Naive B cell (primary cell): ENCODE measurements at regions not wholly inside any gene's neighbourhood (a gene's known extent, or its start where the extent isn't known, plus 50 kb on each side); places are given as distances from the start of the nearest gene placed in this dataset.

Experiments used
- ATAC-seq, 2 donors: fragments of 150-1000 bp; cut with Tn5 transposase; 2 replicates each; pipeline ENCODE4 v1.10.0; 2021; ENCODE audit warnings: low read depth in 2 of 2, mild to moderate bottlenecking in 2 of 2, moderate library complexity in 2 of 2
- DNase-seq: peaks from one replicate; pipeline ENCODE4 v3.0.0; 2022
- H3K27ac Mint-ChIP-seq, 6 donors: one replicate each; pipeline ENCODE4 v1.8.0; 2020 to 2022; ENCODE audit warnings: mild to moderate bottlenecking in 6 of 6, mixed read lengths in 6 of 6, moderate library complexity in 5 of 6, inconsistent platforms in 2 of 6
- H3K27me3 Mint-ChIP-seq, 3 donors: one replicate each; pipeline ENCODE4 v1.8.0; 2021 to 2022; ENCODE audit warnings: mixed read lengths in 3 of 3, mild to moderate bottlenecking in 1 of 3
- H3K36me3 Mint-ChIP-seq, 2 donors: one replicate each; pipeline ENCODE4 v1.8.0; 2020 to 2022; ENCODE audit warnings: mixed read lengths in 2 of 2, inconsistent platforms in 1 of 2, mild to moderate bottlenecking in 1 of 2
- H3K4me1 Mint-ChIP-seq, 3 donors: one replicate each; pipeline ENCODE4 v1.8.0; 2020 to 2022; ENCODE audit warnings: mixed read lengths in 3 of 3, inconsistent platforms in 1 of 3, mild to moderate bottlenecking in 1 of 3, moderate library complexity in 1 of 3
- H3K4me3 Mint-ChIP-seq, 8 donors: one replicate each; pipeline ENCODE4 v1.8.0; 2020 to 2022; ENCODE audit warnings: mild to moderate bottlenecking in 8 of 8, mixed read lengths in 8 of 8, moderate library complexity in 8 of 8, inconsistent platforms in 2 of 8
- H3K9me3 Mint-ChIP-seq, 7 donors: one replicate each; pipeline ENCODE4 v1.8.0; 2020 to 2022; ENCODE audit warnings: mixed read lengths in 7 of 7, mild to moderate bottlenecking in 5 of 7, inconsistent platforms in 2 of 7, moderate library complexity in 1 of 7

- ATAC-seq: no peak
- Mint-ChIP-seq H3K36me3 (no peaks in the 10 kb centered on the region), H3K27ac (peak overlapping the region in 1 of 6 donors; percentile 56), H3K9me3 (peaks cover 0 to 7% (median 0%) of the 10 kb centered on the region in 7 donors), H3K4me1 (peaks cover 40 to 54% (median 48%) of the 10 kb centered on the region in 3 donors), H3K4me3 (no peak overlapping the region), H3K27me3 (no peaks in the 10 kb centered on the region)
- no peak for DNase-seq
These were observed 73.7 kb upstream of the ACAN start for GRCh38 chr15:88729581-88729980.

GRCh38 chr15:88730751-88731150 lies 72.5 kb upstream of the ACAN start:
- Mint-ChIP-seq H3K4me1 (peaks cover 28 to 42% (median 36%) of the 10 kb centered on the region in 3 donors), H3K4me3 (no peak overlapping the region), H3K27me3 (peaks cover 3 to 5% (median 4%) of the 10 kb centered on the region in 3 donors), H3K36me3 (no peaks in the 10 kb centered on the region), H3K9me3 (peaks cover 0 to 7% (median 0%) of the 10 kb centered on the region in 7 donors), H3K27ac (peak overlapping the region in 2 of 6 donors; percentile 9 to 56)
- ATAC-seq: no peak
- no peak for DNase-seq

GRCh38 chr15:88735212-88735611 lies 68.0 kb upstream of the ACAN start:
- ATAC-seq: no peak
- Mint-ChIP-seq H3K27me3 (peaks cover 8 to 26% (median 25%) of the 10 kb centered on the region in 3 donors), H3K4me3 (no peak overlapping the region), H3K9me3 (peaks cover 0 to 3% (median 0%) of the 10 kb centered on the region in 7 donors), H3K4me1 (peaks cover 0 to 6% (median 0%) of the 10 kb centered on the region in 3 donors), H3K27ac (no peak overlapping the region), H3K36me3 (peaks cover 0 to 8% of the 10 kb centered on the region in 2 donors)
- DNase-seq: no peak

GRCh38 chr15:88736204-88736603 lies 67.0 kb upstream of the ACAN start:
- no peak for DNase-seq
- H3K4me3 Mint-ChIP-seq: no peak overlapping the region
- peaks cover 0 to 8% of the 10 kb centered on the region in 2 donors for H3K36me3 Mint-ChIP-seq
- H3K9me3 Mint-ChIP-seq: peaks cover 0 to 3% (median 0%) of the 10 kb centered on the region in 7 donors
- no peak overlapping the region for H3K27ac Mint-ChIP-seq
- H3K27me3 Mint-ChIP-seq: peaks cover 18 to 35% (median 34%) of the 10 kb centered on the region in 3 donors
- ATAC-seq: no peak
- peaks cover 0 to 6% (median 0%) of the 10 kb centered on the region in 3 donors for H3K4me1 Mint-ChIP-seq

GRCh38 chr15:88738796-88739195 lies 64.4 kb upstream of the ACAN start:
- Mint-ChIP-seq H3K4me3 (no peak overlapping the region), H3K36me3 (peaks cover 0 to 8% of the 10 kb centered on the region in 2 donors), H3K9me3 (peaks cover 0 to 3% (median 0%) of the 10 kb centered on the region in 7 donors), H3K27ac (peak overlapping the region in 1 of 6 donors; percentile 78), H3K4me1 (peaks cover 0 to 6% (median 0%) of the 10 kb centered on the region in 3 donors), H3K27me3 (peaks cover 23 to 42% (median 42%) of the 10 kb centered on the region in 3 donors)
- ATAC-seq (no peak), DNase-seq (no peak)

- DNase-seq (no peak), ATAC-seq (no peak)
- H3K4me3 Mint-ChIP-seq: no peak overlapping the region
- no peak overlapping the region for H3K27ac Mint-ChIP-seq
- peaks cover 0 to 8% of the 10 kb centered on the region in 2 donors for H3K36me3 Mint-ChIP-seq
- H3K27me3 Mint-ChIP-seq: peaks cover 26 to 45% (median 45%) of the 10 kb centered on the region in 3 donors
- H3K4me1 Mint-ChIP-seq: peaks cover 0 to 6% (median 0%) of the 10 kb centered on the region in 3 donors
- peaks cover 0 to 3% (median 0%) of the 10 kb centered on the region in 7 donors for H3K9me3 Mint-ChIP-seq
These were observed 63.7 kb upstream of the ACAN start for GRCh38 chr15:88739541-88739940.

GRCh38 chr15:88740356-88740755 lies 62.9 kb upstream of the ACAN start:
- H3K4me3 Mint-ChIP-seq: no peak overlapping the region
- peaks cover 0 to 8% of the 10 kb centered on the region in 2 donors for H3K36me3 Mint-ChIP-seq
- peaks cover 31 to 53% (median 51%) of the 10 kb centered on the region in 3 donors for H3K27me3 Mint-ChIP-seq
- peaks cover 0 to 10% (median 3%) of the 10 kb centered on the region in 3 donors for H3K4me1 Mint-ChIP-seq
- ATAC-seq: no peak
- peaks cover 0 to 3% (median 0%) of the 10 kb centered on the region in 7 donors for H3K9me3 Mint-ChIP-seq
- no peak for DNase-seq
- H3K27ac Mint-ChIP-seq: no peak overlapping the region

- ATAC-seq: no peak
- no peak for DNase-seq
- peaks cover 0 to 8% of the 10 kb centered on the region in 2 donors for H3K36me3 Mint-ChIP-seq
- peaks cover 0 to 10% (median 3%) of the 10 kb centered on the region in 3 donors for H3K4me1 Mint-ChIP-seq
- H3K27ac Mint-ChIP-seq: peak overlapping the region in 1 of 6 donors; percentile 37
- peaks cover 27 to 53% (median 44%) of the 10 kb centered on the region in 3 donors for H3K27me3 Mint-ChIP-seq
- H3K9me3 Mint-ChIP-seq: peaks cover 0 to 3% (median 0%) of the 10 kb centered on the region in 7 donors
- H3K4me3 Mint-ChIP-seq: no peak overlapping the region
These were observed 62.2 kb upstream of the ACAN start for GRCh38 chr15:88741046-88741445.

- H3K27ac Mint-ChIP-seq: no peak overlapping the region
- no peak overlapping the region for H3K4me3 Mint-ChIP-seq
- H3K4me1 Mint-ChIP-seq: peaks cover 0 to 10% (median 3%) of the 10 kb centered on the region in 3 donors
- H3K27me3 Mint-ChIP-seq: peaks cover 32 to 50% (median 42%) of the 10 kb centered on the region in 3 donors
- no peak for DNase-seq
- H3K9me3 Mint-ChIP-seq: peaks cover 0 to 3% (median 0%) of the 10 kb centered on the region in 7 donors
- peaks cover 0 to 8% of the 10 kb centered on the region in 2 donors for H3K36me3 Mint-ChIP-seq
- no peak for ATAC-seq
These were observed 61.6 kb upstream of the ACAN start for GRCh38 chr15:88741671-88742070.

- peaks cover 0 to 3% of the 10 kb centered on the region in 2 donors for H3K36me3 Mint-ChIP-seq
- DNase-seq (no peak), ATAC-seq (no peak)
- H3K27ac Mint-ChIP-seq: no peak overlapping the region
- no peaks in the 10 kb centered on the region for H3K9me3 Mint-ChIP-seq
- H3K4me1 Mint-ChIP-seq: peaks cover 0 to 10% (median 3%) of the 10 kb centered on the region in 3 donors
- H3K4me3 Mint-ChIP-seq: no peak overlapping the region
- peaks cover 34 to 45% (median 42%) of the 10 kb centered on the region in 3 donors for H3K27me3 Mint-ChIP-seq
These were observed 61.1 kb upstream of the ACAN start for GRCh38 chr15:88742161-88742560.

- DNase-seq: no peak
- H3K9me3 Mint-ChIP-seq: peaks cover 0 to 2% (median 0%) of the 10 kb centered on the region in 7 donors
- peak overlapping the region in 1 of 6 donors; percentile 74 for H3K27ac Mint-ChIP-seq
- peaks cover 43 to 51% (median 44%) of the 10 kb centered on the region in 3 donors for H3K27me3 Mint-ChIP-seq
- H3K4me1 Mint-ChIP-seq: peaks cover 0 to 7% (median 3%) of the 10 kb centered on the region in 3 donors
- ATAC-seq: no peak
- H3K4me3 Mint-ChIP-seq: no peak overlapping the region
- peaks cover 0 to 2% of the 10 kb centered on the region in 2 donors for H3K36me3 Mint-ChIP-seq
These were observed 58.7 kb upstream of the ACAN start for GRCh38 chr15:88744548-88745020.

GRCh38 chr15:88745065-88745464 lies 58.2 kb upstream of the ACAN start:
- DNase-seq (no peak), ATAC-seq (no peak)
- H3K27me3 Mint-ChIP-seq: peaks cover 43 to 51% (median 46%) of the 10 kb centered on the region in 3 donors
- peaks cover 0 to 6% of the 10 kb centered on the region in 2 donors for H3K36me3 Mint-ChIP-seq
- no peak overlapping the region for H3K4me3 Mint-ChIP-seq
- H3K27ac Mint-ChIP-seq: no peak overlapping the region
- peaks cover 0 to 4% (median 3%) of the 10 kb centered on the region in 3 donors for H3K4me1 Mint-ChIP-seq
- H3K9me3 Mint-ChIP-seq: peaks cover 0 to 6% (median 0%) of the 10 kb centered on the region in 7 donors

GRCh38 chr15:88745696-88746095 lies 57.5 kb upstream of the ACAN start:
- H3K36me3 Mint-ChIP-seq: peaks cover 0 to 8% of the 10 kb centered on the region in 2 donors
- no peak overlapping the region for H3K4me3 Mint-ChIP-seq
- peaks cover 0 to 6% (median 0%) of the 10 kb centered on the region in 7 donors for H3K9me3 Mint-ChIP-seq
- H3K4me1 Mint-ChIP-seq: peaks cover 0 to 4% (median 3%) of the 10 kb centered on the region in 3 donors
- H3K27ac Mint-ChIP-seq: no peak overlapping the region
- ATAC-seq (no peak), DNase-seq (no peak)
- H3K27me3 Mint-ChIP-seq: peaks cover 39 to 49% (median 42%) of the 10 kb centered on the region in 3 donors

GRCh38 chr15:88746451-88746850 lies 56.8 kb upstream of the ACAN start:
- ATAC-seq: no peak
- H3K27me3 Mint-ChIP-seq: peaks cover 39 to 52% (median 43%) of the 10 kb centered on the region in 3 donors
- H3K4me1 Mint-ChIP-seq: peaks cover 0 to 4% (median 3%) of the 10 kb centered on the region in 3 donors
- peaks cover 0 to 8% of the 10 kb centered on the region in 2 donors for H3K36me3 Mint-ChIP-seq
- no peak for DNase-seq
- no peak overlapping the region for H3K27ac Mint-ChIP-seq
- no peak overlapping the region for H3K4me3 Mint-ChIP-seq
- peaks cover 0 to 6% (median 0%) of the 10 kb centered on the region in 7 donors for H3K9me3 Mint-ChIP-seq
